Mucosa of gallbladder (tissue), 1 donor: ENCODE measurements at regions not wholly inside any gene's neighbourhood (a gene's known extent, or its start where the extent isn't known, plus 50 kb on each side); places are given as distances from the start of the nearest gene placed in this dataset.
"Not testable (repeated sequence)": the region's sequence is repeated elsewhere in the genome, so short reads cannot be mapped to it uniquely, and the experiment has no call there.

Experiments used
- DNase-seq: peaks from one replicate; pipeline ENCODE4 v3.0.0-alpha.2; 2020; ENCODE audit warnings: low spot score
- donor health status: DM: no; HTN: no; CAD: no.

- no peak for DNase-seq
These were observed 455.1 kb upstream of the B3GAT1 start for GRCh38 chr11:134866981-134867675.

GRCh38 chr11:134866215-134866614, 454.2 kb upstream of the B3GAT1 start:
- no peak for DNase-seq

GRCh38 chr11:134864968-134865305, 452.9 kb upstream of the B3GAT1 start:
- DNase-seq: no peak

GRCh38 chr11:134864233-134864967, 452.4 kb upstream of the B3GAT1 start:
- DNase-seq: no peak

- no peak for DNase-seq
These were observed 451.3 kb upstream of the B3GAT1 start for GRCh38 chr11:134863294-134863693.

GRCh38 chr11:134862587-134863195, 450.6 kb upstream of the B3GAT1 start:
- DNase-seq: no peak

- no peak for DNase-seq
These were observed 450.1 kb upstream of the B3GAT1 start for GRCh38 chr11:134862105-134862502.

- no peak for DNase-seq
These were observed 449.6 kb upstream of the B3GAT1 start for GRCh38 chr11:134861490-134862104.

- no peak for DNase-seq
These were observed 446.9 kb upstream of the B3GAT1 start for GRCh38 chr11:134858783-134859480.

- no peak for DNase-seq
These were observed 445.0 kb upstream of the B3GAT1 start for GRCh38 chr11:134857035-134857434.

GRCh38 chr11:134856056-134856971, 444.3 kb upstream of the B3GAT1 start:
- no peak for DNase-seq

- DNase-seq: no peak
These were observed 442.2 kb upstream of the B3GAT1 start for GRCh38 chr11:134853992-134854991.

- not testable (repeated sequence) for DNase-seq
These were observed 439.6 kb upstream of the B3GAT1 start for GRCh38 chr11:134851503-134852224.

GRCh38 chr11:134850566-134850965, 438.5 kb upstream of the B3GAT1 start:
- DNase-seq: no peak

GRCh38 chr11:134849833-134850232, 437.8 kb upstream of the B3GAT1 start:
- DNase-seq: no peak

- DNase-seq: no peak
These were observed 435.2 kb upstream of the B3GAT1 start for GRCh38 chr11:134847083-134847715.

- DNase-seq: no peak
These were observed 434.5 kb upstream of the B3GAT1 start for GRCh38 chr11:134846328-134847082.
